C4-2B (cell line): ENCODE measurements at regions not wholly inside any gene's neighbourhood (a gene's known extent, or its start where the extent isn't known, plus 50 kb on each side); places are given as distances from the start of the nearest gene placed in this dataset.

ENCODE experiments used
- H3K27ac ChIP-seq: fragments of 450-650 bp; 2 replicates; pipeline ENCODE4 v1.5.1; 2017
- CTCF ChIP-seq: fragments of 450-650 bp; conservative IDR thresholded peaks from 2 replicates; pipeline ENCODE4 v1.5.1; 2017; ENCODE audit warnings: mild to moderate bottlenecking
- ZFX ChIP-seq: fragments of 450-650 bp; IDR thresholded peaks from 2 replicates; pipeline ENCODE4 v1.6.1; 2017

- TF ChIP-seq CTCF, result no peak
- TF ChIP-seq ZFX, result no peak
- H3K27ac ChIP-seq, result no peak overlapping the region
These were observed 118.5 kb downstream of the FOXA2 start for GRCh38 chr20:22465622-22466446.

- no peak overlapping the region for H3K27ac ChIP-seq
These were observed 119.9 kb downstream of the FOXA2 start for GRCh38 chr20:22464312-22465003.

GRCh38 chr20:22462975-22463914 lies 121.1 kb downstream of the FOXA2 start:
- no peak overlapping the region for H3K27ac ChIP-seq
- TF ChIP-seq ZFX (no peak), CTCF (no peak)

More at GRCh38 chr20:22464312-22465003, 119.9 kb downstream of the FOXA2 start:
- TF ChIP-seq CTCF, result no peak

- no peak for TF ChIP-seq CTCF
- TF ChIP-seq ZFX, result no peak
- H3K27ac ChIP-seq, result no peak overlapping the region
These were observed 123.6 kb downstream of the FOXA2 start for GRCh38 chr20:22460803-22461202.

- TF ChIP-seq ZFX, result no peak
- TF ChIP-seq CTCF, result no peak
- H3K27ac ChIP-seq, result no peak overlapping the region
These were observed 124.1 kb downstream of the FOXA2 start for GRCh38 chr20:22460231-22460630.

- TF ChIP-seq ZFX (no peak), CTCF (no peak)
- no peak overlapping the region for H3K27ac ChIP-seq
These were observed 124.6 kb downstream of the FOXA2 start for GRCh38 chr20:22459754-22460153.
